ENCODE measurements at regions not wholly inside any gene's neighbourhood (a gene's known extent, or its start where the extent isn't known, plus 50 kb on each side); places are given as distances from the start of the nearest gene placed in this dataset.

- no peak for DNase-seq (ENCODE audit: insufficient read length, low spot score, missing footprints)
- Histone ChIP-seq H3K27ac (ENCODE audit: low read depth, low read length) (no peak overlapping the region), H4K20me1 (ENCODE audit: insufficient read depth, low read length) (no peaks in the 10 kb centered on the region), H3K4me1 (ENCODE audit: insufficient read depth, low read length) (no peaks in the 10 kb centered on the region), H3K36me3 (ENCODE audit: insufficient read depth, low read length) (no peaks in the 10 kb centered on the region), H2AFZ (ENCODE audit: low read length) (no peak overlapping the region), H3K4me3 (ENCODE audit: insufficient read depth, low read length) (no peak overlapping the region), H3K4me2 (ENCODE audit: insufficient read depth, low read length) (no peak overlapping the region), H3K27me3 (ENCODE audit: insufficient read depth, low read length) (no peaks in the 10 kb centered on the region), H3K9me3 (ENCODE audit: low read depth, low read length) (no peaks in the 10 kb centered on the region), H3K79me2 (ENCODE audit: insufficient read depth, low read length) (no peaks in the 10 kb centered on the region)
- TF ChIP-seq CTCF (IDR thresholded peaks at IDR 0.05; ENCODE audit: extremely low read depth, low read depth, low read length), result no peak
Observed at GRCh38 chr5:97915106-97915505, 732.1 kb upstream of the RIOK2 start.

GRCh38 chr5:97918057-97918456, 735.0 kb upstream of the RIOK2 start:
- Histone ChIP-seq H3K4me2 (ENCODE audit: insufficient read depth, low read length) (no peak overlapping the region), H3K27ac (ENCODE audit: low read depth, low read length) (no peak overlapping the region), H3K4me3 (ENCODE audit: insufficient read depth, low read length) (no peak overlapping the region), H3K36me3 (ENCODE audit: insufficient read depth, low read length) (no peaks in the 10 kb centered on the region), H3K27me3 (ENCODE audit: insufficient read depth, low read length) (no peaks in the 10 kb centered on the region), H3K9me3 (ENCODE audit: low read depth, low read length) (no peaks in the 10 kb centered on the region), H4K20me1 (ENCODE audit: insufficient read depth, low read length) (no peaks in the 10 kb centered on the region), H3K4me1 (ENCODE audit: insufficient read depth, low read length) (no peaks in the 10 kb centered on the region), H2AFZ (ENCODE audit: low read length) (no peak overlapping the region), H3K79me2 (ENCODE audit: insufficient read depth, low read length) (no peaks in the 10 kb centered on the region)
- TF ChIP-seq CTCF (IDR thresholded peaks at IDR 0.05; ENCODE audit: extremely low read depth, low read depth, low read length), result no peak
- no peak for DNase-seq (ENCODE audit: insufficient read length, low spot score, missing footprints)

GRCh38 chr5:97918620-97919019, 735.6 kb upstream of the RIOK2 start:
- DNase-seq (ENCODE audit: insufficient read length, low spot score, missing footprints), result no peak
- no peak overlapping the region for H3K4me3 ChIP-seq (ENCODE audit: insufficient read depth, low read length)

DNA sequence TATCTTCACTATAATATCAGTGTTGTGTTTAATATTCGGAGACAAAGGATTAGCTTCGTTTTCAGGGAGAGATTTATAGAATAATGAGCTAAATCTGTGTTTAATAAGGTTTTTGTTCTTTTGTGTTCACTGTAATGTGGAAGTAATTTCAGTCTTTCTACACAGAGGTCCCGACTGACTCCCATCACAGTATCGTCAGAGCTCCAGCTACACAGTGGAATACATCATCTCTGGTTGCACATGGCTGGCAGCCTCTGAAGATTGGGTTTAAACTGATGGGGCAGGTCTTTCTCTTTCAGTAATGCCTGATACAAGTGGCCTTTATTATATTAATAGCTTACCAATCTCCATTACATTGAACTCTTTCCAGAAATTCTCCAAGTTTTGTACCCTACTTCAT, 736.7 kb upstream of the RIOK2 start:
- no peak for TF ChIP-seq CTCF (IDR thresholded peaks at IDR 0.05; ENCODE audit: extremely low read depth, low read depth, low read length)
- H3K36me3 ChIP-seq (ENCODE audit: insufficient read depth, low read length), result no peaks in the 10 kb centered on the region

More at GRCh38 chr5:97918620-97919019, 735.6 kb upstream of the RIOK2 start:
- Histone ChIP-seq H3K9me3 (ENCODE audit: low read depth, low read length) (no peaks in the 10 kb centered on the region), H2AFZ (ENCODE audit: low read length) (no peak overlapping the region), H3K79me2 (ENCODE audit: insufficient read depth, low read length) (no peaks in the 10 kb centered on the region), H3K4me1 (ENCODE audit: insufficient read depth, low read length) (no peaks in the 10 kb centered on the region), H3K36me3 (ENCODE audit: insufficient read depth, low read length) (no peaks in the 10 kb centered on the region), H4K20me1 (ENCODE audit: insufficient read depth, low read length) (no peaks in the 10 kb centered on the region), H3K4me2 (ENCODE audit: insufficient read depth, low read length) (no peak overlapping the region), H3K27me3 (ENCODE audit: insufficient read depth, low read length) (no peaks in the 10 kb centered on the region), H3K27ac (ENCODE audit: low read depth, low read length) (no peak overlapping the region)
- no peak for TF ChIP-seq CTCF (IDR thresholded peaks at IDR 0.05; ENCODE audit: extremely low read depth, low read depth, low read length)

More for the DNA sequence above, 736.7 kb upstream of the RIOK2 start:
- H3K79me2 ChIP-seq (ENCODE audit: insufficient read depth, low read length), result no peaks in the 10 kb centered on the region
- no peak for DNase-seq (ENCODE audit: insufficient read length, low spot score, missing footprints)
- no peaks in the 10 kb centered on the region for H4K20me1 ChIP-seq (ENCODE audit: insufficient read depth, low read length)
- no peak overlapping the region for H2AFZ ChIP-seq (ENCODE audit: low read length)
- no peaks in the 10 kb centered on the region for H3K4me1 ChIP-seq (ENCODE audit: insufficient read depth, low read length)
- H3K9me3 ChIP-seq (ENCODE audit: low read depth, low read length), result no peaks in the 10 kb centered on the region
- H3K4me3 ChIP-seq (ENCODE audit: insufficient read depth, low read length), result no peak overlapping the region
- H3K27ac ChIP-seq (ENCODE audit: low read depth, low read length), result no peak overlapping the region
- no peaks in the 10 kb centered on the region for H3K27me3 ChIP-seq (ENCODE audit: insufficient read depth, low read length)
- no peak overlapping the region for H3K4me2 ChIP-seq (ENCODE audit: insufficient read depth, low read length)

Measured in osteoblast (primary cell).